NOMO-1 treated with DMSO at 0.1 percent for 48 hours (cell line): ENCODE measurements at regions not wholly inside any gene's neighbourhood (a gene's known extent, or its start where the extent isn't known, plus 50 kb on each side); places are given as distances from the start of the nearest gene placed in this dataset.

Experiments
- DNase-seq: peaks from one replicate; lab custom pipeline; 2025; ENCODE audit not compliant: unreplicated experiment; lab: John Stamatoyannopoulos, UW

DNA sequence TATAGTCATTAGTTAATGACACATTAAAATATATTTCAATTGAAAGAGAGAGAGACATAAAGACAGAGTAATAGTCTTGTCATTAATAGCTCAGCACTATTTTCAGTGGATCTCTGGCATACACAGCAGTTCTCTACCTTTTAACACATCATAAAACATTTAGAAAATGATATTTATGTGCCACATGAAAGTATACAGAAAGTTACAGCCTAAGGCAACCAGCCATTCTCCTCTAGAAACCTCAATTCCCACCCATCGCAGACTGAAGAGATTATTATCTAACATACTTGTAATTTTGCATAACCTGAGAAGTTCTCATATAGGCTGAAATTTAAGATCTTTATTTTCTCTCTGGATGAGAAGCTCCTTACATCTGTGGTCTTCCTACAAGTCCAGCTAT is 58.7 kb upstream of the FAM83B start:
- no peak for DNase-seq
